ENCODE measurements at regions not wholly inside any gene's neighbourhood (a gene's known extent, or its start where the extent isn't known, plus 50 kb on each side); places are given as distances from the start of the nearest gene placed in this dataset.

GRCh38 chr1:175841738-175842187, 98.4 kb upstream of the TNR start:
- TF ChIP-seq CTCF (IDR thresholded peaks at IDR 0.05) (no peak), POLR2AphosphoS5 (IDR thresholded peaks at IDR 0.05) (no peak), POLR2A (IDR thresholded peaks at IDR 0.05) (no peak), EP300 (IDR thresholded peaks at IDR 0.05) (no peak)

Data from gastroesophageal sphincter (tissue), 3 donors.